ENCODE measurements at regions not wholly inside any gene's neighbourhood (a gene's known extent, or its start where the extent isn't known, plus 50 kb on each side); places are given as distances from the start of the nearest gene placed in this dataset.

DNA sequence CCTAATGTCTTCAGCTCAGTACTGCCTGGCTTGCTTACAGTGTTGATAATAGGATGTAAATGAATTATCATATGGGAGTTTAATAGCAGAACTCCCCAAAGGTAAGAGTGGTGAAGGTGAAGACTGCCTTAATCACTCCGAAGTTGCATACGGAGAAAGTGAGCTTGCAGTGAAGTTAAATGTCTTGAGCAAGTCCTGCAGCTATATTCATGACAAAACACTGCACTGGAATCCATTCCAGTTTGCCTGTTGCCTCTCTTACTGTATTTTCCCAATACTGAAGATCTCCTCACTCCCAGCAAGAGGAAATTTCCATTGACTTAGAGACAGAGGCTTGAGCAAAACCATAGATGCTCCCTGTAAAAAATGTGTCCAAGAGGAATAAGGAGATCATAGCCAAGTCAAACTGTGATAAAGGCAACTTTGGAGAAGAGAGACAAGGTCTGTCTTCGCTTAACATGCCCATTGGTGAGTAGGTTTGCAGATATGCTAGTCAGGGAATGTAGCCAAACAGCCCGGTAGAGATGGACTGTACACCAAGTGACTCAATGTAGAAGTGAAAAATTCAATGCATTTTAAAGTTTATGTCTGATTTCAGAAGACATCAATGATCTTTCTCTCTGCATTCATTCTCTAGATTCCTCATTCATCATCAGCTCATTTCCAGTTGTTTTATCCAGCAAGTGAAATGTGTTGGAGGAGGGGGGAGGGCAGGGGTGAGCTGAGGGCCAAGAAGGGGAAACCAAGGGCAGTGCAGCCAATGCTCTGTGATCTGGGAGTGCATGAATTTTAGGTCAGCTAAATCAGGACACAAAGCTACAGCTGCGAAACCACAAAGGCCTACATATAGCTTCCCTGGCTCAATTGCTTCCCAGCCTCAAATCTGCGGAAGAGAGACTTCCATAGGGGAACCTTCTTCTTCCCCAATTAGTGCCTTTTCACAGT, 667.1 kb upstream of the NR2F2 start:
- peaks cover 8% of the 10 kb centered on the region; the same call in 1 of the 2 replicates for H3K4me1 ChIP-seq (replicated peaks)
- H3K9me3 ChIP-seq (replicated peaks): no peaks in the 10 kb centered on the region
- no peak overlapping the region for H3K27ac ChIP-seq
- no peaks in the 10 kb centered on the region for H3K36me3 ChIP-seq
- DNase-seq (ENCODE audit: low read depth in 1 of 2, low spot score in 2 of 2): no peak
- H3K27me3 ChIP-seq (replicated peaks): no peaks in the 10 kb centered on the region
- no peak overlapping the region for H3K4me3 ChIP-seq

DNA sequence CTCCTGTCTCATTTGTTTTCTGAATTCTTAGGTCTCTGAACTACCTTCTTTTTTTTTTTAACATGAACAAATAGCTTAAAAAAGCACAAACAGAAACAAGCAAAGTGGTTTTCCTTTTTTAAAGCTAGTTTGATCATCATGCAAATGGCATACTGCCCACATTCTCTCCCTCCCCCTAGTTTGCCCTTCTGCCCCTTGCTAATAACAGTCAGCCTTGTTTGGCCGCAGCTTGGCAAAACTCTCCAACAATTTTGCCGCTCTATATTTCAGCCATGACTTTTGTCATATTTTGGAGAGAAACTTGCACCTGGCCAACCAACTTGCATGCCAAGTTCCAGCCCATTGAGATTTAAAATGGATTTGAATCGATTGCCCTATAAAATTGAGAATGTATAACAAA, 666.0 kb upstream of the NR2F2 start:
- H3K27me3 ChIP-seq (replicated peaks): no peaks in the 10 kb centered on the region
- peaks cover 16% of the 10 kb centered on the region for H3K4me1 ChIP-seq (replicated peaks)
- no peak overlapping the region for H3K27ac ChIP-seq
- no peak for DNase-seq (ENCODE audit: low read depth in 1 of 2, low spot score in 2 of 2)
- H3K36me3 ChIP-seq: no peaks in the 10 kb centered on the region
- no peaks in the 10 kb centered on the region for H3K9me3 ChIP-seq (replicated peaks)
- H3K4me3 ChIP-seq: no peak overlapping the region

DNA sequence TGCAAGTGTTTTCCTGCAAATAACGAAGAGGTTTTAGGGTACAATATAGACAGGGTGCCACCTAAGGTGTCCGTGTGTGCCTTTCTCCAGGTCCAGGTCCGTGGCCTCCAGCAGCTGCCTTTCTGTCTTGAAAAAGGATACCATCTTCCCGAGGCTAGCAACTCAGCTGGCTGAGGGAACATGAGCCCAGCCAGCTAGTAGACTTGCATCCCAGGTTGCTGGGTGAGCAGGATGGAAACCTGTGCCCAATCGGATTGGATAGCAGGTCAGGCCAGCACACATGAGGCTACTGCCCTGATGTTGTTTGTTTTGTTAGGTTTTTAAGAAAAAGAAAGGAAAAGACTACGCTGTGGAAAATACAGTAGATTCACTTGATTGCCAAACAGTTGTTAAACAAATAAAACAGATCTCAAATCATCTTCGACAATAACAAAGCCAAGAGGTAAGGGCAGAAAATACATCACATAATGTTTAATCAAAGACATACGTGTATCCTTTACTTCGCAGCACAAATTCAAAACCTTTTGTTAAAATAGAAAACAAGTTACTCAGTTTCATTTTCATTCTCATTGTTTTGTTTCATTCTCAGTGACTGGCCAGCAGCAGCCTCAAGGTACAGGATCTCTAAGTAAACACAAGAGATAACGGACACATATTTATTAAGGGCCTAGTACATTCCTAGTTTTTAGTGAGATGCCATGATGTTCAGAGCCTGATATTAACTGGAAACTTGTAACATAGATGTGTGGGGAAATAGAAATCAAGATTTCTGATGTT, 661.2 kb upstream of the NR2F2 start:
- DNase-seq (ENCODE audit: low read depth in 1 of 2, low spot score in 2 of 2): peak in 1 of 2 experiments; percentile 37
- Histone ChIP-seq H3K9me3 (replicated peaks) (no peaks in the 10 kb centered on the region), H3K27ac (peak overlapping the region; percentile 16; the same call in 1 of the 2 replicates), H3K27me3 (replicated peaks) (no peaks in the 10 kb centered on the region), H3K36me3 (no peaks in the 10 kb centered on the region), H3K4me3 (peak overlapping the region; percentile 19), H3K4me1 (replicated peaks) (peaks cover 20% of the 10 kb centered on the region)

DNA sequence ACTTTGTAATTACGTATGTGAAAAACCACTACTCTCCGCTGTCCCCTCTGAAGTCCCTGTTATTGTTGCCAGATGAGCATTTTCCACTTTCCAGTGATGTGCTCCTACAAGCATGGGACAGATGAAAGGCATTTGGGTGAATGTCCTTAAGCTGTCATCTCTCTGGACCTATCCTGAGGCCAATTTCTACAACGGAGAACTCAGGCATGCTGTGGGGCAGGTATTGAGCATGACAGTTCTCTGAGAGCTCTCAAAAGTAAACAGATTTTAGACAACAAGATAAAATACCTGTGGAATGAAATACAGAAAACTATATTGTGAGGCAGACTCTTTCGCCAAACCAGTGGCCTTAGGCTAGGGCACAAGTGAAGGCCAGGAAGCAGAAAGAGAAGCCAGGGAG, 656.5 kb upstream of the NR2F2 start:
- H3K36me3 ChIP-seq: no peaks in the 10 kb centered on the region
- H3K9me3 ChIP-seq (replicated peaks): no peaks in the 10 kb centered on the region
- DNase-seq (ENCODE audit: low read depth in 1 of 2, low spot score in 2 of 2): no peak
- no peaks in the 10 kb centered on the region for H3K27me3 ChIP-seq (replicated peaks)
- no peak overlapping the region for H3K27ac ChIP-seq
- H3K4me3 ChIP-seq: no peak overlapping the region
- H3K4me1 ChIP-seq (replicated peaks): peaks cover 8% of the 10 kb centered on the region

DNA sequence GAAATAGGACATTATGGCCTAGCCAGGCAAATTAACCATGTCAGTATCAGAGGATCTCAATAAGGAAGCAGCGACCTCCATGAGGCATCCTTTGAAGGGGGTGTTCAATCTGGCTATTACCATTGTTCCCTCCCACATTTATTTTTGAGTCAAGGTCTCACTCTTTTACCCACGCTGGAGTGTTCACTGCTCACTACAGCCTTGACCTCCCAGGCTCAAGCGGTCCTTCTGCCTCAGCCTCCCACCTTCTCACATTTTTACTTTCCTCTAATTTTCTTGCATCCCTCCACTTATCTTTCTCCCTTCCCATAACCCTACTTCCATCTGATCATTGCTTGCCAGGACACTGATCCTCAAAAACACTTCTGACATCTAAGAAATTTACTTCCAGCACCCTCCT, 654.0 kb upstream of the NR2F2 start:
- Histone ChIP-seq H3K4me1 (replicated peaks) (no peaks in the 10 kb centered on the region), H3K27ac (no peak overlapping the region)

DNA sequence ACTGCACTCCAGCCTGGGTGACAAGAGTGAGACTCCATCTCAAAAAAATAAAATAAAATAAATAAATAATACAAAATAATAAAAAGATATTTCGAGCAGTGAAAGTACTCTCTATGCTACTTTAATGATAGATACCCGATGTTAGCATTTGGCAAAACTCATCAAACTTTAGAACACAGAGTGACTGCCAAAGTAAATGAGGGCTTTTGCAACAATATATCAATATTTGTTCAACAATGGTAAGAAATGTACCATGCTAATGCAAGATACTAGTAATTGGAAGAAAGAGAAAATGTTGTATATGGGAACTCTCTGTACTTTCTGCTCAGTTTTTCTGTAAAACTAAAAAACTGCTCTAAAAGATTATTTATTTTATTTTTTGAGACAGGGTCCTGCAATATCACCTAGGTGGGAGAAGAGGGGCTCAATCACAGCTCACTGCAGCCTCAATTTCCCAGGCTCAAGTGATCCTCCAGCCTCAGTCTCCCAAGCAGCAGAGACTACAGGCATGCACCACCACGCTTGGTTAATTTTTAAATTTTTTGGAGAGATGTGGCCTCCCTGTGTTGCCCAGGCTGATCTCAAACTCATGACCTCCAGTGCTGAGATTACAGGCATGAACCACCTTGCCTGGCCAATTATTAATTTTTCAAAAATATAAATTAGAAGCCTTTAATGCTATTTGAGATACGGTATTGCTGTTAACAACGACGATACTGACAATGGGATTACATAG, 650.5 kb upstream of the NR2F2 start:
- Histone ChIP-seq H3K4me3 (no peak overlapping the region), H3K9me3 (replicated peaks) (no peaks in the 10 kb centered on the region), H3K27ac (no peak overlapping the region), H3K4me1 (replicated peaks) (no peaks in the 10 kb centered on the region), H3K27me3 (replicated peaks) (no peaks in the 10 kb centered on the region), H3K36me3 (no peaks in the 10 kb centered on the region)
- DNase-seq (ENCODE audit: low read depth in 1 of 2, low spot score in 2 of 2): no peak

More for the DNA sequence above, 654.0 kb upstream of the NR2F2 start:
- Histone ChIP-seq H3K27me3 (replicated peaks) (no peaks in the 10 kb centered on the region), H3K4me3 (no peak overlapping the region), H3K36me3 (no peaks in the 10 kb centered on the region), H3K9me3 (replicated peaks) (no peaks in the 10 kb centered on the region)
- DNase-seq (ENCODE audit: low read depth in 1 of 2, low spot score in 2 of 2): no peak

DNA sequence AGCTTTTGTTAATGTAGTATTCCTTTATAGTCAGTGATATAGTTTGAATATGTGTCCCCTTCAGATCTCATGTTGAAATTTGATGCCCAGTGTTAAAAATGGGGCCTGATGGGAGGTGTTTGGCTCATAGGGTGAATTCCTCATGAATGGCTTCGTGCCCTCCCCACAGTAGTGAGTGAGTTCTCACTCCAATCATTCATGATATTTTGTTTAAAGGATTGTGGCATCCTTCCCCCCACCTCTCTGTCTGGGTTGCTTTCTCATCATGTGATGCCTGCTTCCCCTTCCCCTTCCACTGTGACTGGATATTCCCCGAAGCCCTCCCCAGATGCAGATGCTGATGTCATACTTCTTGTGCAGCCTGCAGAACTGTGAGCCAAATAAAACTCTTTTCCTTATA, 649.8 kb upstream of the NR2F2 start:
- Histone ChIP-seq H3K36me3 (no peaks in the 10 kb centered on the region), H3K27ac (no peak overlapping the region), H3K9me3 (replicated peaks) (no peaks in the 10 kb centered on the region), H3K4me3 (no peak overlapping the region), H3K27me3 (replicated peaks) (no peaks in the 10 kb centered on the region), H3K4me1 (replicated peaks) (no peaks in the 10 kb centered on the region)
- no peak for DNase-seq (ENCODE audit: low read depth in 1 of 2, low spot score in 2 of 2)

DNA sequence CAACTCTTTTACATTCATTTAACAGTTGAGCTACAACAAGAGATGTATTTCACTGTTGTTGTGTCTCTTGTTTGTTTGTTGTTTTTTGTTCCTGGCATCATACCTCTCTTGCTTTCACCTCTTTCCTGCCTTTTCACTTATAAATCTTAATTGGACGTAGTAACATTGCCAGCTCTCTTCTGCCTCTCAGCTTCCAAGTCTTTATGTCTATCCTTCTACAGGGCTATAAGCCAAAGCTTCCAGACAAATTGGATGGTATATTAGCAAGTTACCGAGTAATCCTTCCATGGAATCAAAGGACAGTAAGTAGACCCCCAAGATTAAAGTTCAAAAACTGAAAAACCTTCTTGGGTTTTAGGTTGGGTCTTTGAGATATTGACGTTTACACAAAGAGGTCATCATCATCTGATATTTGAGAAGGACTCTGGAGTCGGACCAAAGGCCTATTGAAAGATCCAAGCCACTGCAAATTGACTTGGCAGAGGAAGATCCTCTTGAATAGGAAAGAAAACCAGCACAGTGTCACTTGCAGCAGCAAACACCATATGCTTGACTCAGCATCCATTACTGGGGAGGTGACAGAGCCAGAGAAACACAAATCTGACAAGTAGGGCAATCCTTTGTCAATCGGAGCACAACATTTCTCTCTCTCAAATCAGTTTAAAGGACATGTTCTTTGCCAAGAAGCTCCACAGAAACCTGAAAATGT, 648.5 kb upstream of the NR2F2 start:
- Histone ChIP-seq H3K27ac (no peak overlapping the region), H3K4me1 (replicated peaks) (no peaks in the 10 kb centered on the region), H3K9me3 (replicated peaks) (no peaks in the 10 kb centered on the region), H3K27me3 (replicated peaks) (no peaks in the 10 kb centered on the region), H3K4me3 (no peak overlapping the region), H3K36me3 (no peaks in the 10 kb centered on the region)
- DNase-seq (ENCODE audit: low read depth in 1 of 2, low spot score in 2 of 2): no peak

DNA sequence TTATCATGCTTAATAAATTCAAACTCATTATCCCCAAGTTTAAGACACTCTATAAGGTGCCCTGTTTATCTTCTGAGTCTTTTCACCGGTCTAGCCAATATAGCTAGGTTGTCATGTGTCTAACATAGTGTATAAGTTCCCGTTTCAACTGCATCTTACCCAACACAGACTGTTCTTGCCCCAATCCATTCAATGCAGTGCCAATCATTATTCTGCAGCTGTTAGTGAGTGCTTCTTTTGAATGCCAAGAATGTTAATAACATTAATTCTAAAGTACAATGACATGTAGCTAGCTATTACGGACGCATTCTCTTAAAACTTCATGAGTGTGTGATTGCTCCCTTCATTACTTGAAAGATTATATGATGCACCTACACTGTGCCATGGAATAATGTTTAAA, 646.4 kb upstream of the NR2F2 start:
- no peaks in the 10 kb centered on the region for H3K9me3 ChIP-seq (replicated peaks)
- H3K4me1 ChIP-seq (replicated peaks): no peaks in the 10 kb centered on the region
- H3K36me3 ChIP-seq: no peaks in the 10 kb centered on the region
- no peak overlapping the region for H3K27ac ChIP-seq
- DNase-seq (ENCODE audit: low read depth in 1 of 2, low spot score in 2 of 2): no peak
- H3K4me3 ChIP-seq: no peak overlapping the region
- no peaks in the 10 kb centered on the region for H3K27me3 ChIP-seq (replicated peaks)

DNA sequence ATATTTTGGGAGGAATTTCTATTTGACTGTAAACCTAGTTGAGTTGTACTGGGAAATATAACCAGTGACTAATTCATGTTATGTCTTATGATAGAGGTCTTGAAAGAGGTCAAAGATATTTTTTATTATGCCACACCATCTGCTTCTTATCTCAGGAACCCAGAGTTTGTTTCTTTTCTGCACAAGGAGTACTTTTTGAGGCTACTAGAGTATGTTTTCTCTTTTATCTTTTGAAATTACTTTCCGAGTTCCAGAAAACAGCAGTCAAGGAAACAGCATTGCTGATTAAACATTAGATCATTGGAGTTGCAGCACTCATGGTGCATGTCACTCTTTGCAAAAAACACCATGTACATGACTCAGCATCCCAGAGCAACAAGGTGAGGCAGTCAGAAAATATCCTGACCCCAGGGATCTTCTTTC, 645.8 kb upstream of the NR2F2 start:
- Histone ChIP-seq H3K4me1 (replicated peaks) (no peaks in the 10 kb centered on the region), H3K4me3 (no peak overlapping the region), H3K9me3 (replicated peaks) (no peaks in the 10 kb centered on the region), H3K27ac (no peak overlapping the region), H3K36me3 (no peaks in the 10 kb centered on the region), H3K27me3 (replicated peaks) (no peaks in the 10 kb centered on the region)
- peak in 1 of 2 experiments; percentile 12 for DNase-seq (ENCODE audit: low read depth in 1 of 2, low spot score in 2 of 2)

DNA sequence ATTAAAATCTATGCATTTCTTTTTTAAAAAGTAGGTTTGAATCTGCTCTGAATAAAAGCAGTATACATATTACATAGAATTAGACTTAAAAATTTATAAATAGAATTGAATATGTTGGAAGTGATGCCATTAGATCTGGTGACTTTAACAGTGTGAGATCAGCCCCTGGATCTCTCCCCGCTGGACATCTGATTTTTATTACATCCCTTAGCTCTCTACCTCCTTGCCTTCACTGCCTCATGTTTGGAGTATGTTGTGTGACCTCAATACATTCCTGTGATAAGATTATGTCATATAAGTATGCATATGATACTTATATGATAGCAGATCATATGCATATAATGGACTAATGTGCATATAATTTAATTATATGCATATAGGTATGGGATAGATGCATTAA, 643.4 kb upstream of the NR2F2 start:
- no peaks in the 10 kb centered on the region for H3K27me3 ChIP-seq (replicated peaks)
- no peaks in the 10 kb centered on the region for H3K36me3 ChIP-seq
- H3K4me1 ChIP-seq (replicated peaks): no peaks in the 10 kb centered on the region
- DNase-seq (ENCODE audit: low read depth in 1 of 2, low spot score in 2 of 2): no peak
- no peaks in the 10 kb centered on the region for H3K9me3 ChIP-seq (replicated peaks)
- H3K4me3 ChIP-seq: no peak overlapping the region
- no peak overlapping the region for H3K27ac ChIP-seq

DNA sequence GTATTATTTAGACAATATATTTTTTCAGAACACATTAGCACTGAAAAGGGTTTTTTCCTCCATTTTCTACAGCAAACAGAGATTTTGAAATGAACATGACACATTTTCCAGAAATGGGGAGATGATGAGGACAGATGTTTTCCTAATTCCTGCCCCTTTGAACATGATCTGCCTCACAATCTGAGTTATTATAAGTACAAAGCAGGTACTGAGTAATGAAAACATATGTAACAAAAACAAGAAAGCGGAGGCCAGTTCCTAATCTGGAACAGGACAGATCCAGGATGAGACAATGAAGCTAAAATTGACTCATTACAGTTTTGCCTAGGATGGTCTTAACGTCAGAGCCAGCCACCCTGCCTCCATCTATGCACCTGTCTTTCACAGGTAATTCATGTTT, 642.8 kb upstream of the NR2F2 start:
- Histone ChIP-seq H3K36me3 (no peaks in the 10 kb centered on the region), H3K27ac (no peak overlapping the region), H3K9me3 (replicated peaks) (no peaks in the 10 kb centered on the region), H3K4me1 (replicated peaks) (no peaks in the 10 kb centered on the region), H3K4me3 (no peak overlapping the region), H3K27me3 (replicated peaks) (no peaks in the 10 kb centered on the region)
- DNase-seq (ENCODE audit: low read depth in 1 of 2, low spot score in 2 of 2): no peak

DNA sequence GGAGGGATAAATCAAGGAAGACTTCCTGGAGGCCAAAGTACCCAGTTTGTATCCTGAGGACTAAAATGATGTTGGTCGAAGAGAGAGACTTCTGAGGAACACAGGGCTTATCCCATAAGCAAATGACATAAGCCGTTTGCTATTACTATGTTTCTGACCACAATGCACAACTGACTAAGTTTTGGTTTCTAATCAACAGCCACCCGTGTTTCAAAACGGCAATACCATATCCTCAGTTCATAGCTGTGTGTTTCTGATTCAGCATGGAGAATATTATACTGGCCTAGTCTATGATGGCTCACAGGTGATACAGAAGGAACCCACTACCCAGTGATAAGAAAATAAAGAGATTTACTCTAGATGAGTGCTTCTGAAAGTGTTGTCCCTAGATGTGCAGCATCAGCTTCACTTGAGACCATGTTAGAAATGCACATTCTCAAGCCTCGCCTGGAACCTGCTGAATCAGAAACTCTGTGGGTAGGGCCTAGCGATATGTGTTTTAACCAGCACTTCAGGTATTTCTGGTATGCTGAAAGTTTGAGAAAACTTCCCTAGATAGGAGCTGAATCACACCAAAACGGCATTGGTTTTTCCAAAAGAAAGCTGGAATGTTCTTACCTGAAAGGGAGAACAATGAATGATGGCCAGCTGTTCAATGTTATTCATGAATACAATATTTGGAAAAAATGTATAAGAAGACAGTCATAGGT, 639.7 kb upstream of the NR2F2 start:
- no peak overlapping the region for H3K4me3 ChIP-seq
- H3K36me3 ChIP-seq: no peaks in the 10 kb centered on the region
- DNase-seq (ENCODE audit: low read depth in 1 of 2, low spot score in 2 of 2): no peak
- H3K4me1 ChIP-seq (replicated peaks): no peaks in the 10 kb centered on the region
- H3K27ac ChIP-seq: no peak overlapping the region
- no peaks in the 10 kb centered on the region for H3K27me3 ChIP-seq (replicated peaks)
- peaks cover 6% of the 10 kb centered on the region for H3K9me3 ChIP-seq (replicated peaks)
